SKM-1 (cell line): ENCODE measurements at regions not wholly inside any gene's neighbourhood (a gene's known extent, or its start where the extent isn't known, plus 50 kb on each side); places are given as distances from the start of the nearest gene placed in this dataset.
"Not testable (repeated sequence)": the region's sequence is repeated elsewhere in the genome, so short reads cannot be mapped to it uniquely, and the experiment has no call there.

Experiments used
- DNase-seq: peaks from one replicate; lab custom pipeline; 2025; ENCODE audit not compliant: unreplicated experiment; lab: John Stamatoyannopoulos, UW

GRCh38 chr3:24545887-24546286 is 51.2 kb upstream of the THRB start:
- DNase-seq: no peak

DNA sequence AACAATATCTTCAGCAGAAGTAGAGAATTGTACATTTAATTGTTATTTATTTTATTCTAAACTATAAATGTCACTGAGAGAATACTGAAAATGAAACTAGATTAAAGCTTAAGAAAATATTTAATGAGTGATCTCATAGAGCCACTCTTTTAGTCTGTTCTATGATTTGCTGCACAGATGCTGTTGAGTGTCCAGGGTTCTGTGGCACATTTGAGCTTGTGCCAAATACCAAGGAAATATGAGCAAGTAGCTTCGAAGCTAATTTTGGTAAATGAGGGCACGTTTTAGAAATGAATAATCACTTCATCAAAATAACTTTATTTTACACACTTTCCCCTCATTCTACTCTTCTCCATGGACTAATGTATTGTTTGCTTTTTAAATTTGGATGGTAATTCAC is 53.6 kb upstream of the THRB start:
- no peak for DNase-seq

DNA sequence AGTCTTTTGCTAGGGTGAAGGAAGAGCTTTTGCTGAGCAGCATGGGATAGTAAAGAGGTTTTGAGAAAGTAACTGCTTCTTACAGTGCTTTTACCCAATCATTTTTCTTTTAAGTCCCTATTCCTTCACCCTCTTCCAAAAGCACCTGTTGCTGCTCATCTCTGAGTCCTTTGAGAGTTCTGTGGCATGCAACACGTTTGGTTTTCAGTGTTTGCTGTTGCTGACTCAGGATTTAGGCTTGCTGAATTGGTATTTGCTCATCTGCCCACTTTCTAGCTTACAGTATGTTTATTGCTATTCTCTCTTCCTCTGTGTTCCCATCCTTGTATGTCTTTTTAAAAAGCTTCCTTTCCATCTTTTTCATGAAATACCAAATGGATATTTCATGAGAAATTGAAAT is 55.9 kb upstream of the THRB start:
- no peak for DNase-seq

- no peak for DNase-seq
These were observed 57.0 kb upstream of the THRB start for GRCh38 chr3:24551626-24552025.

GRCh38 chr3:24562895-24563294 is 68.2 kb upstream of the THRB start:
- no peak for DNase-seq

DNA sequence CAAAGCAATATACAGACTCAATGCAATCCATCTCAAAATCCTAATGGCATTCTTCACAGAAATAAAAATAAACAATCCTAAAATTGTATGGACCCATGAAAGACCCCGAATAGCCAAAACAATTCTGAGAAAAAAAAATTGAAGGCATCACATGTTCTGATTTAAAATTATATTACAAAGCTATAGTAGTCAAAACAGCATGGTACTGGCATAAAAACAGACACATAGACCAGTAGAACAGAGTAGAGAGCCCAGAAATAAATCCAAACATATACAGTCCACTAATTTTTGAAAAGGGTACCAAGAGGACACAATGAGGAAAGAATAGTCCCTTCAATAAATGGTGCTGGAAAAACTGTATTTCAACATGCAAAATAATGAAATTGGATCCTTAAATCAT is 70.4 kb upstream of the THRB start:
- DNase-seq: no peak

DNA sequence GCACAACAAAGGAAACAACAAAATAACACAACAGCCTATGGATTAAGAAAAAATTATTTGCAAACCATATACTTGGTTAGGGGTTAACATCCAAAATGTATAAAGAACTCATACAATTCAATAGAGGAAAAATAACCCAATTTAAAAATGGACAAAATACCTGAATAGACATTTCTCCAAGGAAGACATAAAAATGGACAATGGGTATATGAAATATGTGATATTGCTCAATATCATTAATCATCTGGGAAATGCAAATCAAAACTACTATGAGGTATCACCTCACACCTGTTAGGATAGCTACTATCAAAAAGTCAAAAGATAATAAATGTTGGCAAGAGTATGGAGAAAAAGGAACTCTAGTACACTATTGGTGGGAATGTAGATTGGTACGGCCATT is 71.0 kb upstream of the THRB start:
- no peak for DNase-seq

GRCh38 chr3:24566927-24567326 is 72.3 kb upstream of the THRB start:
- no peak for DNase-seq

- not testable (repeated sequence) for DNase-seq
These were observed 77.8 kb upstream of the THRB start for GRCh38 chr3:24572409-24572808.

GRCh38 chr3:24573576-24573975 is 78.9 kb upstream of the THRB start:
- DNase-seq: no peak

- no peak for DNase-seq
These were observed 83.7 kb upstream of the THRB start for GRCh38 chr3:24578324-24578723.

GRCh38 chr3:24578951-24579421 is 84.3 kb upstream of the THRB start:
- DNase-seq: no peak

DNA sequence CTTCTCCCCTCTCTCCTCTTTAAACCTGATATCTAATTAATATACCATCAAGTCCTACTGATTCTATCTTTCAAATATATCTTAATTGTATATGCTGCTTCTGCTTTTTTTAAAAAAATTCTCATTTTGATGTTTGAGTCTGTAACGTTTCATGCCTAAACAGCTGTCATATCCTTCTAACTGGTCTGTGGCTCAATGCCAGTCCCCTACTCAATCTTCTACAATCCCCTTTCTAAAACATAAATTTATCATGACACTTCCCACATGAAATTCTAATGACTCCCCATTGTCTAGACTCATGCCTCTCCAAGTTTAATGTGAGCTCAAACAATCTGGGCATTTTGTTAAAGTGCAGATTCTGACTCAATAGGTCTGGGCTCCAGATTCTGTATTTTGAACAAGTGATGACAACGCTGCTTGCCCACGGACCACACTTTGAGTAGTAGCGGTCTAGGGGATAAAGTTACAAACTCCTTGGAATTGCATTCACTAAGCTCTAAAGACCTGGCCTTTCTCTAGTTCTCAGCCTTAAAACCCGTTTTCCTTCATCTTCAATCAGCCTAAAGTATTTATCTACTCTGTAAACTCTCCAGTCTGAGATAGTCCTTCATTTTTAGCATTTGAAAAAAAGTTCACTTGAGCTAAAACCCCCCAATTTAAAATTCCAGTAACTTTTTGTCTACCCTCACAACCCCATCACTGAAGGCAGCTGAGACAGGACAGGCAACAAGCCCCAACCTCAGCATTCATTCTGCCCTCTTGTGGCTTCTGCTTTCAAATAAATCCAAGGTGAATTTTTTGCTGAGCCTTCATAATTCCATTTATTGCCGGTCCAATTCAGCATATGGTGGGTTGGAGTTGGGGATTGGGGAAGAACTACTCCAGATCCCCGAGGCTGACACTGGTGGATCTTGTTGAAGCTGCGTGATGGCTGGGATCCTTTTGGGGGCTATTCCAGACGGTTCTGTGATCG is 88.1 kb upstream of the THRB start:
- no peak for DNase-seq

GRCh38 chr3:24586920-24587319 is 92.3 kb upstream of the THRB start:
- no peak for DNase-seq

DNA sequence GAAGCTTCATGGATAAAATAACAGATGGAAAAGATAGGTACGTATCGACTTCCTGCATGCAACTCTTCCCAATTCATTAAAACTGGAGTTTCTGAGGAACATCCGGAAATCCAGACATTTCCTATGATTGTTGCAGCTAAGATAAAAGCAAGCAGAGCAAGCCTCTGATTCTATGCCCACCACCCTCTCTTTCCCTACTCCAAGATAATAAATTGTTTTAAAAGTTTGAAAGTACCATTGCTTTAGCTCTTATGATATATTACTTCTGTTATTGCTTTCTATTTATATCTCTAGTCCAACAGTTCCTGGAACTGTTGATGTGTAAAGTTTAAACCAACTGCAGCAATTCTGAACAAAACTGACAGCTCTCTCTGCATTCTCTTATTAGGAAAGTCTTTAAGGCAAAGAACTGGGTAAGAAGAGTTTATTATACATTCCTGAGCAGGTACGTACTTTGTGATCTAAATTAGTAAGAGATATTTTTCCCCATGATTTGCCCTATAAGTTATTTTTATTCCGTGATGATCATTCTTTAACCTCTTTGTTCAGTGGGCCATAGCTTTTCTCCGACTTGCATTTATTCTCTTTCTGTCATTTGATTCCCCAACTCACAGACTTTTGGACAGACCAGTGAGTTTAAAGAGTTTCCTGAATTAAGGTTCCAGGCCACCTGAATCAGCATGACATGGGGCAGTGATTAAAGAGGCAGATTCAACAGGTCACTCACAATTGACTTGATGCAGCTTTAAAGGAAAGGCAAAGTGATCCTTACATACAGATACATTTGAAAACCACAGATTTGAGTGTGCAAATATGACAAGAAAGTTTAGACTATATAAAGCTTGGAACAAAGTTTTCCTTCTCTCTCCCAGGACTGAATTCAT is 94.2 kb upstream of the THRB start:
- no peak for DNase-seq

GRCh38 chr3:24589513-24589851 is 94.8 kb upstream of the THRB start:
- no peak for DNase-seq

- no peak for DNase-seq
These were observed 95.6 kb upstream of the THRB start for GRCh38 chr3:24589931-24590880.

DNA sequence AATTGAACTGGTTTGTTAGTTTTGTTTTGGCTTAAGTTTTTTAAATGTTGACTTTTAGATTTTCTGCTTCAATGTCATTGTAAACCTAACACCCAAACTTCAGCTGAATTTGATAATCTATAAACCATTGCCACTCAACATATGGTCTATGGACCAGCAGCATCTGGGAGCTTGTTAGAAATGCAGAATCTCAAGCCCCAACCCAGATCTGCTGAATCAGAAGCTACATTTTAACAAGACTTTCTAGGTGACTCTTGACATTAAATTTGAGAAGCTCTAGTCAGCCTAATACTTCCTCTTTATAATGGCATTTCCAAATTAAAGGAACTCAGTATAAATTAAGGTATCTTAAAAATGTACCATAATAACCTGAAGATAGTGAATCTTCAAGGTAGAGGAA is 96.5 kb upstream of the THRB start:
- no peak for DNase-seq

- no peak for DNase-seq
These were observed 97.3 kb upstream of the THRB start for GRCh38 chr3:24591661-24592555.

DNA sequence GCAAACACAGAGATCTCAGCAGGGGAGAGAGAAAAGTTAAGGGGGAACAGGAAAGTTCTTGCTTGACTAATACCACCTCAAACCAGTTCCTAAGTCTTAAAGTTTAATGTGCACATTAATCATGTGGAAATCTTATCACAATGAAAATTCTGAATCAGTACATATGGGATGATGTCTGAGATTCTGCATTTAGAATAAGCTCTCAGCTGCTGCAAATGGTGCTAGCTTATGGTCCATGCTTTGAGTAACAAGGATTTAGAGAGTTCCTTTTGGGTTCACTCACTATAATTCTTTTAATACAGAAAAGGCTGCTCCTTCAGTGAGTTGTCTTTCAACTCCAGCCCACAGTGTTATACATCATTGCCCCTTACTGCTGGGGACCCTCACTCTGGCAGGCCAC is 99.5 kb upstream of the THRB start:
- DNase-seq: no peak
